NB4 (cell line): ENCODE measurements at regions not wholly inside any gene's neighbourhood (a gene's known extent, or its start where the extent isn't known, plus 50 kb on each side); places are given as distances from the start of the nearest gene placed in this dataset.

ENCODE experiments used
- CTCF ChIP-seq: IDR thresholded peaks from one replicate; pipeline ENCODE4 v1.5.1; 2012; ENCODE audit warnings: low read depth, low read length
- MAX ChIP-seq: IDR thresholded peaks from 2 replicates; pipeline ENCODE4 v1.6.1; 2011; ENCODE audit warnings: low read depth, low read length

- TF ChIP-seq CTCF (no peak), MAX (no peak)
Observed at GRCh38 chr6:168209420-168209819, 110.2 kb downstream of the DACT2 start.
